Natural killer cell (primary cell): ENCODE measurements at regions not wholly inside any gene's neighbourhood (a gene's known extent, or its start where the extent isn't known, plus 50 kb on each side); places are given as distances from the start of the nearest gene placed in this dataset.

Experiments
- ATAC-seq, 3 donors: fragments of 150-1000 bp in 2 of 3; fragments of 200-7000 bp in 1 of 3; cut with Tn5 transposase; 1 replicate in 1 of 3; 2 replicates in 2 of 3; pipeline ENCODE4 v1.10.0; 2021; ENCODE audit warnings: mild to moderate bottlenecking in 2 of 3, moderate library complexity in 2 of 3
- DNase-seq, 2 donors: peaks; one replicate each; pipeline versions ENCODE4 v3.0.0 to v3.0.0-alpha.2; 2013 to 2021; ENCODE audit warnings: mixed read lengths in 1 of 2
- H3K27ac ChIP-seq: one replicate; pipeline ENCODE4 v1.5.1; 2013; ENCODE audit warnings: mild to moderate bottlenecking, low read length
- H3K27me3 ChIP-seq: one replicate; pipeline ENCODE4 v1.6.1; 2013; ENCODE audit warnings: low read length; ENCODE audit not compliant: control insufficient read depth, insufficient read depth
- H3K36me3 ChIP-seq: one replicate; pipeline ENCODE4 v1.6.1; 2013; ENCODE audit warnings: low read length; ENCODE audit not compliant: control insufficient read depth, insufficient read depth
- H3K4me1 ChIP-seq: one replicate; pipeline ENCODE4 v1.6.1; 2013; ENCODE audit warnings: low read length; ENCODE audit not compliant: control insufficient read depth, insufficient read depth
- H3K4me3 ChIP-seq: one replicate; pipeline ENCODE4 v1.5.1; 2013; ENCODE audit warnings: low read length
- H3K9me3 ChIP-seq: one replicate; pipeline ENCODE4 v1.6.1; 2013; ENCODE audit warnings: low read length; ENCODE audit not compliant: control insufficient read depth, insufficient read depth
- H3K27ac Mint-ChIP-seq, 2 donors: one replicate each; pipeline ENCODE4 v1.8.0; 2022; ENCODE audit warnings: mild to moderate bottlenecking in 2 of 2, mixed read lengths in 2 of 2, moderate library complexity in 1 of 2
- H3K27me3 Mint-ChIP-seq, 2 donors: one replicate each; pipeline ENCODE4 v1.8.0; 2022; ENCODE audit warnings: low read depth in 2 of 2, mixed read lengths in 2 of 2
- H3K36me3 Mint-ChIP-seq: one replicate; pipeline ENCODE4 v1.8.0; 2022; ENCODE audit warnings: mixed read lengths
- H3K4me1 Mint-ChIP-seq, 2 donors: one replicate each; pipeline ENCODE4 v1.8.0; 2022; ENCODE audit warnings: mixed read lengths in 2 of 2
- H3K4me3 Mint-ChIP-seq: one replicate; pipeline ENCODE4 v1.8.0; 2022; ENCODE audit warnings: mild to moderate bottlenecking, moderate library complexity, mixed read lengths
- H3K9me3 Mint-ChIP-seq, 2 donors: one replicate each; pipeline ENCODE4 v1.8.0; 2022; ENCODE audit warnings: mixed read lengths in 2 of 2
- CTCF ChIP-seq: fragments of 200-600 bp; IDR thresholded peaks from one replicate; pipeline ENCODE4 v1.8.0; 2022; ENCODE audit warnings: antibody characterized with exemption
- WGBS: methylation state at CpG from one replicate; pipeline ENCODE4 v1.1.7; 2013; ENCODE audit warnings: missing lambda C conversion rate; ENCODE audit not compliant: insufficient coverage; 5-methylcytosine and 5-hydroxymethylcytosine counted together
- intact Hi-C: fragments of 100-400 bp; cut with micrococcal nuclease; formaldehyde crosslinking; loops from one replicate; pipeline ENCODE4 v1.14.2; 2022

- no peak overlapping the region for H3K27ac ChIP-seq
- intact Hi-C loops, result no loop called here
These were observed 135.9 kb downstream of the JCAD start for GRCh38 chr10:29923416-29923965.

GRCh38 chr10:29922892-29923291 is 136.5 kb downstream of the JCAD start:
- Histone ChIP-seq H3K9me3 (no peaks in the 10 kb centered on the region), H3K4me1 (no peaks in the 10 kb centered on the region), H3K4me3 (no peak overlapping the region), H3K27me3 (no peaks in the 10 kb centered on the region), H3K36me3 (no peaks in the 10 kb centered on the region), H3K27ac (no peak overlapping the region)
- H3K36me3 Mint-ChIP-seq, result no peaks in the 10 kb centered on the region
- peaks cover 17 to 19% of the 10 kb centered on the region in 2 donors for H3K27me3 Mint-ChIP-seq
- DNase-seq, result no peak
- WGBS, result 74% methylated on average over 3 of the region's 4 CpGs
- intact Hi-C loops, result no loop called here
- no peak for ATAC-seq
- no peak for TF ChIP-seq CTCF
- peaks cover 0 to 6% of the 10 kb centered on the region in 2 donors for H3K4me1 Mint-ChIP-seq
- no peak overlapping the region for H3K4me3 Mint-ChIP-seq
- no peaks in the 10 kb centered on the region for H3K9me3 Mint-ChIP-seq
- H3K27ac Mint-ChIP-seq, result no peak overlapping the region

More at GRCh38 chr10:29923416-29923965, 135.9 kb downstream of the JCAD start:
- Mint-ChIP-seq H3K4me3 (no peak overlapping the region), H3K27ac (no peak overlapping the region), H3K4me1 (peaks cover 0 to 6% of the 10 kb centered on the region in 2 donors), H3K9me3 (no peaks in the 10 kb centered on the region), H3K36me3 (no peaks in the 10 kb centered on the region), H3K27me3 (peaks cover 17 to 19% of the 10 kb centered on the region in 2 donors)
- Histone ChIP-seq H3K27me3 (no peaks in the 10 kb centered on the region), H3K36me3 (no peaks in the 10 kb centered on the region), H3K9me3 (no peaks in the 10 kb centered on the region), H3K4me1 (no peaks in the 10 kb centered on the region), H3K4me3 (no peak overlapping the region)
- no peak for ATAC-seq
- TF ChIP-seq CTCF, result no peak
- WGBS, result 84% methylated on average over 5 of the region's 7 CpGs
- DNase-seq, result no peak

GRCh38 chr10:29922226-29922625 is 137.2 kb downstream of the JCAD start:
- Histone ChIP-seq H3K27me3 (no peaks in the 10 kb centered on the region), H3K9me3 (no peaks in the 10 kb centered on the region), H3K4me1 (no peaks in the 10 kb centered on the region), H3K36me3 (no peaks in the 10 kb centered on the region), H3K27ac (no peak overlapping the region), H3K4me3 (no peak overlapping the region)
- Mint-ChIP-seq H3K27ac (no peak overlapping the region), H3K36me3 (no peaks in the 10 kb centered on the region), H3K4me1 (peaks cover 0 to 6% of the 10 kb centered on the region in 2 donors), H3K27me3 (peaks cover 17 to 19% of the 10 kb centered on the region in 2 donors), H3K4me3 (no peak overlapping the region), H3K9me3 (no peaks in the 10 kb centered on the region)
- no peak for ATAC-seq
- WGBS, result no CpG with 5 or more reads among the region's 1 CpG
- TF ChIP-seq CTCF, result no peak
- no peak for DNase-seq
- intact Hi-C loops, result no loop called here

GRCh38 chr10:29921071-29921446 is 138.3 kb downstream of the JCAD start:
- H3K36me3 ChIP-seq, result no peaks in the 10 kb centered on the region
- no peaks in the 10 kb centered on the region for H3K4me1 ChIP-seq
- H3K27ac ChIP-seq, result no peak overlapping the region
- peaks cover 0 to 4% of the 10 kb centered on the region in 2 donors for H3K4me1 Mint-ChIP-seq
- DNase-seq (no peak), ATAC-seq (no peak)
- no peaks in the 10 kb centered on the region for H3K27me3 ChIP-seq
- WGBS, result 33% methylated on average over 6 of the region's 7 CpGs
- peaks cover 17 to 19% of the 10 kb centered on the region in 2 donors for H3K27me3 Mint-ChIP-seq
- no peak overlapping the region for H3K4me3 ChIP-seq
- H3K9me3 ChIP-seq, result no peaks in the 10 kb centered on the region
- H3K9me3 Mint-ChIP-seq, result no peaks in the 10 kb centered on the region
- H3K27ac Mint-ChIP-seq, result no peak overlapping the region
- no peak overlapping the region for H3K4me3 Mint-ChIP-seq
- intact Hi-C loops, result no loop called here
- no peak for TF ChIP-seq CTCF
- H3K36me3 Mint-ChIP-seq, result no peaks in the 10 kb centered on the region
